PC-9 (cell line): ENCODE measurements at regions not wholly inside any gene's neighbourhood (a gene's known extent, or its start where the extent isn't known, plus 50 kb on each side); places are given as distances from the start of the nearest gene placed in this dataset.

Experiments used
- BruUV-seq: library from RNA; stranded (reverse); fragments of 400-500 nt; replicated peaks from 2 replicates; lab custom pipeline; 2021; lab: Mats Ljungman, UMichigan
- CTCF ChIA-PET: fragments of 300-600 bp; sonication (Branson Sonifier 250); formaldehyde crosslinking; loops from one replicate; lab custom pipeline; 2022; ENCODE audit warnings: antibody characterized with exemption; lab: Charles Lee
- POLR2A ChIA-PET: fragments of 300-600 bp; sonication (Branson Sonifier 250); formaldehyde crosslinking; loops from one replicate; lab custom pipeline; 2022; ENCODE audit warnings: antibody characterized with exemption; ENCODE audit not compliant: unreplicated experiment; lab: Charles Lee
- DNase-seq, 2 experiments: peaks; one replicate each; pipeline versions ENCODE4 v3.0.0 to v3.0.0-alpha.2; 2015 to 2022; ENCODE audit warnings: mixed read lengths in 1 of 2
- H2AFZ ChIP-seq: fragments of 200-600 bp; sonication (generic); 2 replicates; pipeline ENCODE4 v1.8.1; 2017; ENCODE audit warnings: antibody characterized with exemption
- H3F3A ChIP-seq: fragments of 200-600 bp; sonication (generic); 2 replicates; pipeline ENCODE4 v1.8.1; 2017; ENCODE audit warnings: antibody characterized with exemption, mild to moderate bottlenecking, low read depth; ENCODE audit not compliant: insufficient read depth
- H3K27ac ChIP-seq: fragments of 200-600 bp; sonication (generic); 2 replicates; pipeline ENCODE4 v1.6.1; 2016; ENCODE audit warnings: mixed run types
- H3K27me3 ChIP-seq: fragments of 200-600 bp; sonication (generic); 2 replicates; pipeline ENCODE4 v1.6.1; 2016; ENCODE audit warnings: low read depth, mixed run types; ENCODE audit not compliant: insufficient read depth
- H3K36me3 ChIP-seq: fragments of 200-600 bp; sonication (generic); 2 replicates; pipeline ENCODE4 v1.6.1; 2016; ENCODE audit warnings: low read depth, mixed run types
- H3K4me1 ChIP-seq: fragments of 200-600 bp; sonication (generic); replicated peaks from 2 replicates; pipeline ENCODE4 v1.6.1; 2016; ENCODE audit warnings: mixed run types; ENCODE audit not compliant: insufficient read depth
- H3K4me2 ChIP-seq: fragments of 200-600 bp; sonication (generic); 2 replicates; pipeline ENCODE4 v1.6.1; 2017; ENCODE audit warnings: mixed run types
- H3K4me3 ChIP-seq: fragments of 200-600 bp; sonication (generic); 2 replicates; pipeline ENCODE4 v1.6.1; 2016; ENCODE audit warnings: mixed run types
- H3K79me2 ChIP-seq: fragments of 200-600 bp; sonication (generic); 2 replicates; pipeline ENCODE4 v1.6.1; 2017; ENCODE audit warnings: low read depth, mixed run types
- H3K9me2 ChIP-seq: fragments of 200-600 bp; sonication (generic); 2 replicates; pipeline ENCODE4 v1.8.1; 2017; ENCODE audit warnings: mild to moderate bottlenecking; ENCODE audit not compliant: insufficient read depth
- H3K9me3 ChIP-seq: fragments of 200-600 bp; sonication (generic); 2 replicates; pipeline ENCODE4 v1.8.1; 2016; ENCODE audit warnings: low read depth; ENCODE audit not compliant: insufficient read depth
- H4K20me1 ChIP-seq: fragments of 200-600 bp; sonication (generic); 2 replicates; pipeline ENCODE4 v1.8.1; 2017; ENCODE audit not compliant: insufficient read depth
- EZH2 ChIP-seq: fragments of 200-600 bp; sonication (generic); IDR thresholded peaks from 2 replicates; pipeline ENCODE4 v1.8.0; 2017; ENCODE audit warnings: antibody characterized with exemption, low read depth
- intact Hi-C: fragments of 100-400 bp; cut with micrococcal nuclease; formaldehyde crosslinking; loops from one replicate; pipeline ENCODE4 v1.10.0; 2022; ENCODE audit not compliant: unreplicated experiment
- TF ChIP-seq, protein P1 (sequence below): fragments of 200-600 bp; sonication (generic); conservative IDR thresholded peaks from 2 replicates; pipeline ENCODE4 v1.6.1; 2017; ENCODE audit warnings: mixed run types, antibody characterized with exemption, mild to moderate bottlenecking, moderate library complexity

DNA sequence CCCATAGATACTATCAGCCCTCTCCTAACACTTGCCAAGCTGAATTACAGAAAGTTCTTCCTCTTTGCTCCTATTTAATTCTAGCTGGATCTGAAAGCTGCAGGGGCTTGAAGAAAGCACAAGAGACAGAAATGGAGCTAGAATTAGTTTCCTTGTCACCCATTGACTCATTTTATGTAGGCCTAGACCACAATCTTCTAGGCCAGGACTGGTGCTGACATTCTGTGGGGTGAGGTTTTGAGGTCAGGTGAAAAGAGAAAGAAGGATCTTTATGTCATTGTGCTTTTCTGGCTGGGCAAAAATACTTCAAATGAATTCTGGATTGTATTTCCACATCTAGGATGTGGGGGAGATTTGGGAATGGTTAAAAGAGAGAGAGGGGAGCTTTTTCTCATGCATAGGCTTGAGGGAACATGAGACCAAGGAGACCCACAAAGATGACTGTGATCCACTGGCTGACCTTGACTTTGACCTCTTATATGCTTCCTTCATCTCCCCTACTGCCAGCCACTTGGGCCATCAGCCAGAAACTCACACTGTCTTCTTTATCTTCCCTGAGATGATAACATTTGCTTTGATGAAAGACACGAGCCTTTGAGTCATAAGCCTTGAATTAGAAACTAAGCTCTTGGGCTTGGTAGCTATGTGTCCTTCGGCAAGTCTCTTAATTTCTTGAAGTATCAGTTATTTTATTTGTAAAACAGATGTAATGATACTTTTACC lies 274.9 kb upstream of the CADM1 start:
- POLR2A ChIA-PET, result no interaction called here
- BruUV-seq, result no TSS peak

DNA sequence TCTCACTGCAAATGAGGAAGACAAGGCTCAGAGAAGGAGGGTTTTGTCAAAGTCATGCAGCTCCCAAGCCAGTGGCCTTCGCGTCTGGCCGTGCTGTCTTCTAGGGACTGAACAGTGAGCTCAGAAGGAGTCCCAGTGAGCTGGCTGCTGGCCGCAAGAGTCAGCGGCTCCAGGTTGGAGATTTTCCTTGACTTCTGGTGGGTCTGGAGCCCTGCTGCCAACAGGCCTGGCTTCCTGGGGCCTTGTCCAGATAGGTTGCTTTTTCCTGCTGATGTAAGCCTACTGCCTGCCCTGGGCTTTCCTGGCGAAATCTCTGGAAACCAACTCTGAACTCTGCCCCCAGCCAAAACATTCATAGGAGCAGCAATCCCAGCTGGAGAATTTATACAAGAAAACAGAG lies 272.7 kb upstream of the CADM1 start:
- no peaks in the 10 kb centered on the region for H3K9me2 ChIP-seq
- no peak overlapping the region for H3K4me2 ChIP-seq
- H3K36me3 ChIP-seq, result no peaks in the 10 kb centered on the region
- POLR2A ChIA-PET, result no interaction called here
- no peaks in the 10 kb centered on the region for H4K20me1 ChIP-seq
- DNase-seq, result no peak
- CTCF ChIA-PET, result no interaction called here
- BruUV-seq, result no TSS peak
- H2AFZ ChIP-seq, result no peak overlapping the region
- no peaks in the 10 kb centered on the region for H3K4me1 ChIP-seq
- H3K9me3 ChIP-seq, result no peaks in the 10 kb centered on the region
- no peak for TF ChIP-seq EZH2
- TF ChIP-seq, protein P1, sequence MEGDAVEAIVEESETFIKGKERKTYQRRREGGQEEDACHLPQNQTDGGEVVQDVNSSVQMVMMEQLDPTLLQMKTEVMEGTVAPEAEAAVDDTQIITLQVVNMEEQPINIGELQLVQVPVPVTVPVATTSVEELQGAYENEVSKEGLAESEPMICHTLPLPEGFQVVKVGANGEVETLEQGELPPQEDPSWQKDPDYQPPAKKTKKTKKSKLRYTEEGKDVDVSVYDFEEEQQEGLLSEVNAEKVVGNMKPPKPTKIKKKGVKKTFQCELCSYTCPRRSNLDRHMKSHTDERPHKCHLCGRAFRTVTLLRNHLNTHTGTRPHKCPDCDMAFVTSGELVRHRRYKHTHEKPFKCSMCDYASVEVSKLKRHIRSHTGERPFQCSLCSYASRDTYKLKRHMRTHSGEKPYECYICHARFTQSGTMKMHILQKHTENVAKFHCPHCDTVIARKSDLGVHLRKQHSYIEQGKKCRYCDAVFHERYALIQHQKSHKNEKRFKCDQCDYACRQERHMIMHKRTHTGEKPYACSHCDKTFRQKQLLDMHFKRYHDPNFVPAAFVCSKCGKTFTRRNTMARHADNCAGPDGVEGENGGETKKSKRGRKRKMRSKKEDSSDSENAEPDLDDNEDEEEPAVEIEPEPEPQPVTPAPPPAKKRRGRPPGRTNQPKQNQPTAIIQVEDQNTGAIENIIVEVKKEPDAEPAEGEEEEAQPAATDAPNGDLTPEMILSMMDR, result no peak
- H3F3A ChIP-seq, result no peaks in the 10 kb centered on the region
- H3K79me2 ChIP-seq, result no peaks in the 10 kb centered on the region
- peaks cover 46% of the 10 kb centered on the region for H3K27me3 ChIP-seq
- no peak overlapping the region for H3K4me3 ChIP-seq
- H3K27ac ChIP-seq, result no peak overlapping the region
- intact Hi-C loops, result no loop called here

More for the DNA sequence above, 274.9 kb upstream of the CADM1 start:
- Histone ChIP-seq H3K9me2 (no peaks in the 10 kb centered on the region), H3F3A (no peaks in the 10 kb centered on the region), H3K27me3 (peaks cover 34% of the 10 kb centered on the region), H3K79me2 (no peaks in the 10 kb centered on the region), H3K9me3 (no peaks in the 10 kb centered on the region), H3K4me1 (no peaks in the 10 kb centered on the region), H3K36me3 (no peaks in the 10 kb centered on the region), H3K4me3 (no peak overlapping the region), H2AFZ (no peak overlapping the region), H3K4me2 (no peak overlapping the region), H4K20me1 (no peaks in the 10 kb centered on the region), H3K27ac (no peak overlapping the region)
- TF ChIP-seq, protein P1, result no peak
- TF ChIP-seq EZH2, result no peak
- CTCF ChIA-PET, result no interaction called here
- intact Hi-C loops, result no loop called here
- DNase-seq, result no peak

DNA sequence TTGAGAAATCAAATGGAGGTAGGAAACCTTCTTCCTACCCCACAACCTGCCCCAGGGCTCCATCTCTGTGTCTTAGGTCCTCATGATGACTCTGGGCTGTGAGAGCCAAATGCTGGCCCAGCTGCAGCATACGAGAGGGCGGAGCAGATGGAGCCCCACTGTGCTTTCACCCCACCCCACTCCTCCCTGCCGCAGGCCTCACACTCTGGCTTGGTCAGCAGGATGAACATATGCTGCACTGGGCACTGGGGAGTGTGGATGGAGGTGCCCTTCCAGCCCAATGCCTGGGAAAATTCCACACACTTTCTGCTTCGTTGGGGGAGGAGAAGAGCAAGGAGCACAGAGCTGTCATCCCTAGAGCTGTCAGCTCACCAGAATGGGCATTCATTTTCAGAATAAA lies 271.6 kb upstream of the CADM1 start:
- peaks cover 46% of the 10 kb centered on the region for H3K27me3 ChIP-seq
- no peaks in the 10 kb centered on the region for H3K9me2 ChIP-seq
- no peak overlapping the region for H3K4me2 ChIP-seq
- H3K9me3 ChIP-seq, result no peaks in the 10 kb centered on the region
- H3K79me2 ChIP-seq, result no peaks in the 10 kb centered on the region
- H4K20me1 ChIP-seq, result no peaks in the 10 kb centered on the region; the same call in 1 of the 2 replicates
- no peak for DNase-seq
- no peaks in the 10 kb centered on the region for H3K4me1 ChIP-seq
- ChIA-PET CTCF (no interaction called here), POLR2A (no interaction called here)
- no TSS peak for BruUV-seq
- no peaks in the 10 kb centered on the region for H3K36me3 ChIP-seq
- no peak overlapping the region for H3K4me3 ChIP-seq
- intact Hi-C loops, result no loop called here
- H3F3A ChIP-seq, result no peaks in the 10 kb centered on the region
- no peak overlapping the region for H3K27ac ChIP-seq
- TF ChIP-seq, protein P1, result no peak
- TF ChIP-seq EZH2, result no peak
- no peak overlapping the region for H2AFZ ChIP-seq
